Stomach (tissue), 4 donors: ENCODE measurements at regions not wholly inside any gene's neighbourhood (a gene's known extent, or its start where the extent isn't known, plus 50 kb on each side); places are given as distances from the start of the nearest gene placed in this dataset.

Experiments used
- EP300 ChIP-seq: sonication (generic); formaldehyde crosslinking; IDR thresholded peaks from one replicate; pipeline ENCODE4 v1.6.1; 2017; ENCODE audit warnings: antibody characterized with exemption
- POLR2AphosphoS5 ChIP-seq, 3 donors: sonication (generic); formaldehyde crosslinking; IDR thresholded peaks; one replicate each; pipeline ENCODE4 v1.6.1; 2016; ENCODE audit warnings: antibody characterized with exemption in 3 of 3
- TF ChIP-seq, protein P1 (sequence below), 7 experiments: fragments of 450-650 bp in 4 of 7; fragments of 200-600 bp in 3 of 7; sonication (generic) in 3 of 7; IDR thresholded peaks; one replicate each; pipeline ENCODE4 v1.5.1; 2016 to 2019; ENCODE audit warnings: antibody characterized with exemption in 7 of 7, control low read depth in 2 of 7, mild to moderate bottlenecking in 1 of 7

GRCh38 chr17:55661256-55661758 lies 61.4 kb downstream of the TMEM100 start:
- TF ChIP-seq, protein P1, sequence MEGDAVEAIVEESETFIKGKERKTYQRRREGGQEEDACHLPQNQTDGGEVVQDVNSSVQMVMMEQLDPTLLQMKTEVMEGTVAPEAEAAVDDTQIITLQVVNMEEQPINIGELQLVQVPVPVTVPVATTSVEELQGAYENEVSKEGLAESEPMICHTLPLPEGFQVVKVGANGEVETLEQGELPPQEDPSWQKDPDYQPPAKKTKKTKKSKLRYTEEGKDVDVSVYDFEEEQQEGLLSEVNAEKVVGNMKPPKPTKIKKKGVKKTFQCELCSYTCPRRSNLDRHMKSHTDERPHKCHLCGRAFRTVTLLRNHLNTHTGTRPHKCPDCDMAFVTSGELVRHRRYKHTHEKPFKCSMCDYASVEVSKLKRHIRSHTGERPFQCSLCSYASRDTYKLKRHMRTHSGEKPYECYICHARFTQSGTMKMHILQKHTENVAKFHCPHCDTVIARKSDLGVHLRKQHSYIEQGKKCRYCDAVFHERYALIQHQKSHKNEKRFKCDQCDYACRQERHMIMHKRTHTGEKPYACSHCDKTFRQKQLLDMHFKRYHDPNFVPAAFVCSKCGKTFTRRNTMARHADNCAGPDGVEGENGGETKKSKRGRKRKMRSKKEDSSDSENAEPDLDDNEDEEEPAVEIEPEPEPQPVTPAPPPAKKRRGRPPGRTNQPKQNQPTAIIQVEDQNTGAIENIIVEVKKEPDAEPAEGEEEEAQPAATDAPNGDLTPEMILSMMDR (IDR thresholded peaks at IDR 0.05): no peak
- TF ChIP-seq EP300 (no peak), POLR2AphosphoS5 (IDR thresholded peaks at IDR 0.05) (no peak)
